ENCODE measurements at regions not wholly inside any gene's neighbourhood (a gene's known extent, or its start where the extent isn't known, plus 50 kb on each side); places are given as distances from the start of the nearest gene placed in this dataset.
A peak's percentile ranks its signal among the peaks of the same experiment; 100 is the strongest.

GRCh38 chr12:90086281-90086680, 377.6 kb upstream of the ATP2B1 start:
- Histone ChIP-seq H3F3A (ENCODE audit: control insufficient read depth, insufficient read depth) (peaks cover 12% of the 10 kb centered on the region), H3K4me3 (ENCODE audit: low read length) (no peak overlapping the region), H3K27ac (ENCODE audit: low read depth, low read length) (peak overlapping the region; percentile 78; the same call in 1 of the 2 replicates), H3K4me1 (ENCODE audit: control insufficient read depth, low read length) (peaks cover 60% of the 10 kb centered on the region), H3K9me3 (ENCODE audit: control insufficient read depth, insufficient read depth, low read length) (peaks cover 10% of the 10 kb centered on the region; the same call in 1 of the 2 replicates), H4K20me1 (ENCODE audit: control insufficient read depth, insufficient read depth, low read depth, low read length) (no peaks in the 10 kb centered on the region), H3K36me3 (ENCODE audit: control insufficient read depth, low read length) (peaks cover 14% of the 10 kb centered on the region), H3K4me2 (ENCODE audit: low read length) (0 out of 2 replicates have a peak overlapping the region, but pooled peaks have one; percentile 6), H3K79me2 (ENCODE audit: control insufficient read depth, low read length) (no peaks in the 10 kb centered on the region), H3K9me2 (replicated peaks; ENCODE audit: control insufficient read depth, low read length) (no peaks in the 10 kb centered on the region), H3K27me3 (ENCODE audit: control insufficient read depth, low read length) (no peaks in the 10 kb centered on the region)
- TF ChIP-seq CTCF (IDR thresholded peaks at IDR 0.05; ENCODE audit: low read depth, low read length, poor library complexity, severe bottlenecking) (no peak), EZH2phosphoT487 (IDR thresholded peaks at IDR 0.05; ENCODE audit: borderline replicate concordance, low read length) (no peak)

GRCh38 chr12:90085494-90086274, 377.0 kb upstream of the ATP2B1 start:
- H3K4me2 ChIP-seq (ENCODE audit: low read length), result 0 out of 2 replicates have a peak overlapping the region, but pooled peaks have one; percentile 6
- peaks cover 7% of the 10 kb centered on the region for H3F3A ChIP-seq (ENCODE audit: control insufficient read depth, insufficient read depth)
- no peaks in the 10 kb centered on the region for H4K20me1 ChIP-seq (ENCODE audit: control insufficient read depth, insufficient read depth, low read depth, low read length)
- peaks cover 14% of the 10 kb centered on the region for H3K36me3 ChIP-seq (ENCODE audit: control insufficient read depth, low read length)
- H3K27ac ChIP-seq (ENCODE audit: low read depth, low read length), result peak overlapping the region; percentile 78; the same call in 1 of the 2 replicates
- TF ChIP-seq EZH2phosphoT487 (IDR thresholded peaks at IDR 0.05; ENCODE audit: borderline replicate concordance, low read length), result no peak
- no peak for TF ChIP-seq CTCF (IDR thresholded peaks at IDR 0.05; ENCODE audit: low read depth, low read length, poor library complexity, severe bottlenecking)
- peaks cover 56% of the 10 kb centered on the region for H3K4me1 ChIP-seq (ENCODE audit: control insufficient read depth, low read length)
- H3K9me3 ChIP-seq (ENCODE audit: control insufficient read depth, insufficient read depth, low read length), result peaks cover 10% of the 10 kb centered on the region; the same call in 1 of the 2 replicates
- no peaks in the 10 kb centered on the region for H3K27me3 ChIP-seq (ENCODE audit: control insufficient read depth, low read length)
- no peaks in the 10 kb centered on the region for H3K79me2 ChIP-seq (ENCODE audit: control insufficient read depth, low read length)
- H3K4me3 ChIP-seq (ENCODE audit: low read length), result no peak overlapping the region
- H3K9me2 ChIP-seq (replicated peaks; ENCODE audit: control insufficient read depth, low read length), result no peaks in the 10 kb centered on the region

DNA sequence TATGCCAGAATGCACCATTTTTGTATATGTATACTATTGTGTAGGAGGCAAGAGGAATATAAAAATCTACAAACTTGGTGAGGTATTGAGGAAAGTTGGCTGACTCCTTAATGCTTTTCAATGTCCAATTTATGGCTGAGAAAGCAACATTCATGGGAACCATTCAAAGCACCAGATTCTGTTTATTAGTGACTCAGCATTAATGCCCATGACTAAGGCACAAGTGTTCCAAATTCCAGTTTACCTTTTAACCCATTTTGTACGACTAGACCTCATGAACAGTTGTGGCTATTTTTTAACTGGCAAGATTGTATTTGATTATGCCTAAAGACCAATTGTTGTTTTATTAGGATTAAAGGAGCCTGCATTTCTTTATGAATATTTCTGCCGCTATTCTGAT, 375.4 kb upstream of the ATP2B1 start:
- Histone ChIP-seq H3F3A (ENCODE audit: control insufficient read depth, insufficient read depth) (peaks cover 9% of the 10 kb centered on the region), H3K4me2 (ENCODE audit: low read length) (no peak overlapping the region), H3K4me1 (ENCODE audit: control insufficient read depth, low read length) (peaks cover 56% of the 10 kb centered on the region), H3K4me3 (ENCODE audit: low read length) (no peak overlapping the region), H3K27me3 (ENCODE audit: control insufficient read depth, low read length) (no peaks in the 10 kb centered on the region), H3K36me3 (ENCODE audit: control insufficient read depth, low read length) (peaks cover 14% of the 10 kb centered on the region), H3K79me2 (ENCODE audit: control insufficient read depth, low read length) (no peaks in the 10 kb centered on the region), H3K27ac (ENCODE audit: low read depth, low read length) (no peak overlapping the region), H3K9me3 (ENCODE audit: control insufficient read depth, insufficient read depth, low read length) (peaks cover 6% of the 10 kb centered on the region; the same call in 1 of the 2 replicates), H3K9me2 (replicated peaks; ENCODE audit: control insufficient read depth, low read length) (no peaks in the 10 kb centered on the region), H4K20me1 (ENCODE audit: control insufficient read depth, insufficient read depth, low read depth, low read length) (no peaks in the 10 kb centered on the region)
- TF ChIP-seq EZH2phosphoT487 (IDR thresholded peaks at IDR 0.05; ENCODE audit: borderline replicate concordance, low read length) (no peak), CTCF (IDR thresholded peaks at IDR 0.05; ENCODE audit: low read depth, low read length, poor library complexity, severe bottlenecking) (no peak)
